ENCODE measurements at regions not wholly inside any gene's neighbourhood (a gene's known extent, or its start where the extent isn't known, plus 50 kb on each side); places are given as distances from the start of the nearest gene placed in this dataset.

DNA sequence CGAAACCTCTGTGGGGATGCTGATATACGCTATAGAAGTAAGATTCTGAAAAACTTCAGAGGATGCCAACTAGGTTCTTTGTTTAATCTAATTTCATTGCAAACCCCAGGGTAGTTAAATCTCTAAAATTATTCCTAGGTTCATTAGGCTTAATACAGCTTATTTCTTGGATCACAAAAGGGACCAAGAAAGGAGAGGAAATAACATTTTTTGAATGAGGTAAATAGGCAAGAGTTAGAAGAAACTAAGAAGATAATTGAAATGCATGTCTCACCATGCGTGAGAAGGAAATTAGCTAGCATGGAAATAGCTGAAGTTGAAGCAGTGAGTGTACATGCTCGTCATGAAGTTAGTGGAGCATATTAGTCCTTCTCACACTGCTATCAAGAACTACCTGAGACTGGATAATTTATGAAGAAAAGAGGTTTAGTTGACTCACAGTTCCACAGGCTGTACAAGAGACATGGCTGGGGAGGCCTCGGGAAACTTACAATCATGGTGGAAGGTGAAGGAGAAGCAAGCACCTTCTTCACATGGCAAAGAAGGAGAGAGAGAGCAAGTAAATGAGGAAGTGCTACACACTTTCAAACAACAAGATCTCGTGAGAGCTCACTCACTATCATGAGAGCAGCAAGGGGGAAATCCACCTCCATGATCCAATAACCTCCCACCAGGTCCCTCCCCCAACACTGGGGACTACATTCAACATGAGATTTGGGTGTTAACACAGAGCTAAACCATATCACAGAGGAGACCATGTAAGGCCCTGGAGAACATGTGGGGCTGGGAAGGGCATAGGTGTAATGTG is 125.1 kb upstream of the OSMR start:
- DNase-seq: no peak

- no peak for DNase-seq
These were observed 122.9 kb upstream of the OSMR start for GRCh38 chr5:38722918-38723317.

- no peak for DNase-seq
These were observed 122.4 kb upstream of the OSMR start for GRCh38 chr5:38723426-38723825.

- DNase-seq: no peak
These were observed 121.3 kb upstream of the OSMR start for GRCh38 chr5:38724301-38725030.

GRCh38 chr5:38725371-38725865 is 120.4 kb upstream of the OSMR start:
- no peak for DNase-seq

GRCh38 chr5:38726279-38726678 is 119.5 kb upstream of the OSMR start:
- DNase-seq: no peak

- no peak for DNase-seq
These were observed 117.8 kb upstream of the OSMR start for GRCh38 chr5:38728029-38728428.

- no peak for DNase-seq
These were observed 114.4 kb upstream of the OSMR start for GRCh38 chr5:38731461-38731860.

DNA sequence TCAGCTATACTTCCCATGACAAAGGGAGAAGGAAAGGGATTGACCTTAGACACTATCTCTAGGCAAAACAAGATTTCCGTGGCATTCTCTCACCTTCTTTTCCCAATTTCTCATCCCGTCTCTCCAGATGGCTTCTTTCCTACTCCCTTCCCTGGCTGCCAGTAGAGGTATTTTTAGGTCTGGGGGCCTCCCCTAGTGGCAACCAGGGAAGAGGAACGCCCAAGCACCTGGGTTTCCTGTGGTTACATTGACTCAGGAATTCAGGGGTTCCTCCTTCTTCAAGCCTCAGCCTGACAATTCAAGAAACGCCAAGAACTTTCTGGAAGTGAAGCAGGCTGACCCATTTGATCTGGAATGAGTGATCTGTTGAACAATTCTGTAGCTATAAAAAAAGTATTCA is 111.5 kb upstream of the OSMR start:
- DNase-seq: no peak

- no peak for DNase-seq
These were observed 109.7 kb upstream of the OSMR start for GRCh38 chr5:38736089-38736488.

DNA sequence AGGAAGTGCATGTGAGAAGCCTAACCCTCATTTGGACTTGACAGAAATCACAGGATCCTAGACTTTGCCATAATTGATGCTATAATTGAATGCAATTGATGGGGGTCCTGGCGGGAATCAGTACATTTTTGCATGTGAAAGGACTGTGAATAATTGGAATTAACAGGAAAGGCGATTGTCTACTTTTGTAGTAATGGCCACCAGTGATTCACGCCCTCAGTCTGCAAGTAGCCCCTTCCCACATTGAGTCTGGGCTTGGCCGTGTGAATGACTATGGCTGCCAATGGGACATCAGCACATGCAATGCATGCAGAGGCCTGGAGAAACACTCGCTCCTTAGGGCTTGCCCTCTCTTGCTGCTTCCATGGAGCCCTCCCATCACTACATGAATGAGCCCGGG is 107.8 kb upstream of the OSMR start:
- no peak for DNase-seq

- DNase-seq: no peak
These were observed 106.7 kb upstream of the OSMR start for GRCh38 chr5:38739011-38739704.

DNA sequence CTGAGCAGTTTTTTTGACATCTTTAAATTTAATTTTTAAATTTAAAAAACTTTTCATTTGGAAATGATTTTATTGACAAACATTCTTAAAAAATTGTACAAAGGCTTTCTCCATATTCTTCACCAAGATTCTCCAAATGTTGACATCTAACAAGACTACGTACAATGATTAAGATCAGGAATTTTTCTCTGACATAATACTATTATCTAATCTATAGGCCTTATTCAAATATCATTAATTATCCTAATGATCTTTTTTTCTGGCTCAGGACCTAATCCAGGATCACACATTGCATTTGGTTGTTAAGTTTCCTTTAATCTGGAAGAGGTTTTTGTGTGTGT is 106.1 kb upstream of the OSMR start:
- DNase-seq: no peak

- DNase-seq: no peak
These were observed 103.0 kb upstream of the OSMR start for GRCh38 chr5:38742821-38743220.

GRCh38 chr5:38743562-38743961 is 102.2 kb upstream of the OSMR start:
- DNase-seq: no peak

- no peak for DNase-seq
These were observed 99.7 kb upstream of the OSMR start for GRCh38 chr5:38745836-38746732.

DNA sequence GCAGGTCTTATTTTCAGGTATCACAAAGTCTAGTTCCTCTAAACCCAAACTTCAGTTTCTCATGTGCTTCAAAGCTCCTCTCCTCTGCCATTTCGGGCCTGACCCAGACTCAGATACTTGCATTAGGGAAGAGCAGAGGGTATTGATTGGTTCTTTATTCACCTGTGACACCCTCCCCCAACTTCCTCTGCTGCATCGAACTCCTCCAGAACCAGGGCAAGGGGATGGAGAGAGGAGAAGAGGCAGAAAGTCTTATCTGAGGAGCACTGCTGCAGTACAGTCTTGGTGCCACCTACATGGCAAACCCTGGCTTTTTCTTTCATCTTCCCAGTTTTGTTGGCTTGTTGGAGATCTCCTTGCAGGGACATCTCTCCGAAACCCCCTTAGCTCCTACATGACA is 96.0 kb upstream of the OSMR start:
- DNase-seq: no peak

- DNase-seq: no peak
These were observed 94.7 kb upstream of the OSMR start for GRCh38 chr5:38751103-38751502.

DNA sequence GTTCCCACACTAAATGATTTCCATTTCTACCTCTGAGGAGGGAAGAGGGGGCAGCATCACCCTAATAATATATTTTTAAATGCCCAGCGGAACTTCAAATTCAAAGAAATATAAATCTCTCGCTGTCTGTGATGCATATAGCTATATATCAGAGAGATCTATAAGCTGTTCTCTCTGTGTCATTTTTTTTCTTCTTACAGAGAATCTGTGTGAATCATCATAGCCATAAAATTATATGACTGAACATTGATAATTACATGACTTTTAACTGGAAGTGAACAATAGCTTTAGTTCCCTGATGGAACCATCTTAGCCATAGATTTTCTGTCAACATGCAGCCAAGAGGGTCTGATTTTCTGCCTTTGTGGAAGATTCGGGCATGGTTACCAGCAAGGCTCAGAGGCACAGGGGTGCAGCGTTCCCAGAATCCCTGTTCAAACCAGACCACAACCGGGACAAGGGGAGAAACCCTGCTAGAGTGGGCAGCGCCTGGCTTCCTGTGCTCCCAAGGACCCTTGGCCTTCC is 93.7 kb upstream of the OSMR start:
- DNase-seq: no peak

GRCh38 chr5:38752622-38753021 is 93.2 kb upstream of the OSMR start:
- DNase-seq: no peak

DNA sequence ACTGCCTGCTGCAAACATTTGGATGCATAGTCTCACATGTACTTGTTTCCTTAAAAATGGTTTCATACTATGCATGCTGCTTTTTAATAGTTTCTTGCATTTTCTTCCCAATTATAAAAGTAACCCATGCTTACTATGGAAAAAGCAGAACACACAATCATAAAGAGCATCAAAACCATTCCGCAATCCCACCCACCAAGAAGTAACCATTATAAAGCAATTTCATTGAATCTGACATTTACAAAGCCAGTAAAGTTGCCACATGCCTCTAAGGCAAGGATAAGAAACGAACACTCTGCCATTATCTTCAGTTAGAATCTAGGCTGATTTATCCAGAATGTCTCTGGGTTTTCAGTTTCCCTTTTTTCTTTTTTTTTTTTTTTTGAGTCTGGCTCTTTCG is 92.7 kb upstream of the OSMR start:
- no peak for DNase-seq

GRCh38 chr5:38753776-38754175 is 92.0 kb upstream of the OSMR start:
- DNase-seq: no peak

DNA sequence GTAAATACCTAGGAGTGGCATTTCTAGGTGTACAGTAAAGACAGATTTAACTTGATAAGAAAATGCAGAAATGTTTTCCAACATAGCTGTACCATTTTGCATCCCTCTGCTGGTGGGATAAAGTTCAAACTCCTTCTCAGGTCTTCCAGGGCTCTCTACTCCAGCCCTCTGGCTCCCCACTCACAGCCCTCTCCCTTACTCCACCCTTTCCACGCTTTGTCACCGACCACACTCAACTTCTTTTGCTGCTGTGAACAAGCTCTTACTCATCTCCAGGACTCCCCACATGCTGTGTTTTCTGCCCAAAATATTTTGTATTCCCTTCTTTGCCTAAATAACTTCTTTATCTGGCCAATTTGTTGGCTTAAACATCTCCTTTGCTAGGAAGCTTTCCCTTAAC is 90.6 kb upstream of the OSMR start:
- DNase-seq: no peak

Data from hematopoietic multipotent progenitor cell treated with erythropoietin and hydrocortisone succinate and interleukin-3 and kit ligand, for 8 days (in vitro differentiated cells).